Dendritic cell treated with granulocyte-macrophage colony-stimulating factor and Interleukin-4, amounts not matched to agents 40 ng/mL and 50 ng/mL, for 4 days (primary cell): ENCODE measurements at regions not wholly inside any gene's neighbourhood (a gene's known extent, or its start where the extent isn't known, plus 50 kb on each side); places are given as distances from the start of the nearest gene placed in this dataset.

Source experiments
- H3K27ac Mint-ChIP-seq: one replicate; pipeline ENCODE4 v1.8.0; 2022; ENCODE audit warnings: mild to moderate bottlenecking, mixed read lengths
- H3K27me3 Mint-ChIP-seq: one replicate; pipeline ENCODE4 v1.8.0; 2022; ENCODE audit warnings: mild to moderate bottlenecking, mixed read lengths
- H3K36me3 Mint-ChIP-seq: one replicate; pipeline ENCODE4 v1.8.0; 2022; ENCODE audit warnings: low read depth, mixed read lengths
- H3K4me1 Mint-ChIP-seq: one replicate; pipeline ENCODE4 v1.8.0; 2022; ENCODE audit warnings: low read depth, mixed read lengths
- H3K4me3 Mint-ChIP-seq: one replicate; pipeline ENCODE4 v1.8.0; 2022; ENCODE audit warnings: mild to moderate bottlenecking, moderate library complexity, mixed read lengths
- H3K9me3 Mint-ChIP-seq: one replicate; pipeline ENCODE4 v1.8.0; 2022; ENCODE audit warnings: mixed read lengths
- intact Hi-C: fragments of 100-400 bp; cut with micrococcal nuclease; formaldehyde crosslinking; loops from one replicate; pipeline ENCODE4 v1.15.0; 2022

- H3K9me3 Mint-ChIP-seq, result no peaks in the 10 kb centered on the region
- H3K36me3 Mint-ChIP-seq, result no peaks in the 10 kb centered on the region
- intact Hi-C loops, result no loop called here
- no peak overlapping the region for H3K4me3 Mint-ChIP-seq
- H3K4me1 Mint-ChIP-seq, result no peaks in the 10 kb centered on the region
- peaks cover 39% of the 10 kb centered on the region for H3K27me3 Mint-ChIP-seq
- no peak overlapping the region for H3K27ac Mint-ChIP-seq
Measured at GRCh38 chr7:45235905-45236304, 78.3 kb downstream of the RAMP3 start.

- H3K27me3 Mint-ChIP-seq, result peaks cover 39% of the 10 kb centered on the region
- intact Hi-C loops, result no loop called here
- no peak overlapping the region for H3K27ac Mint-ChIP-seq
- no peaks in the 10 kb centered on the region for H3K36me3 Mint-ChIP-seq
- H3K4me1 Mint-ChIP-seq, result no peaks in the 10 kb centered on the region
- H3K9me3 Mint-ChIP-seq, result no peaks in the 10 kb centered on the region
- no peak overlapping the region for H3K4me3 Mint-ChIP-seq
Measured at GRCh38 chr7:45236666-45237065, 79.1 kb downstream of the RAMP3 start.

GRCh38 chr7:45237788-45238461, 80.3 kb downstream of the RAMP3 start:
- H3K36me3 Mint-ChIP-seq, result no peaks in the 10 kb centered on the region
- H3K4me1 Mint-ChIP-seq, result no peaks in the 10 kb centered on the region
- H3K9me3 Mint-ChIP-seq, result no peaks in the 10 kb centered on the region
- intact Hi-C loops, result no loop called here
- no peak overlapping the region for H3K4me3 Mint-ChIP-seq
- H3K27me3 Mint-ChIP-seq, result peaks cover 35% of the 10 kb centered on the region
- no peak overlapping the region for H3K27ac Mint-ChIP-seq

GRCh38 chr7:45238806-45239205, 81.2 kb downstream of the RAMP3 start:
- Mint-ChIP-seq H3K27me3 (peaks cover 29% of the 10 kb centered on the region), H3K4me3 (no peak overlapping the region), H3K27ac (no peak overlapping the region), H3K9me3 (no peaks in the 10 kb centered on the region), H3K4me1 (no peaks in the 10 kb centered on the region), H3K36me3 (no peaks in the 10 kb centered on the region)
- intact Hi-C loops, result no loop called here

GRCh38 chr7:45239486-45239885, 81.9 kb downstream of the RAMP3 start:
- no peaks in the 10 kb centered on the region for H3K4me1 Mint-ChIP-seq
- H3K27ac Mint-ChIP-seq, result no peak overlapping the region
- peaks cover 25% of the 10 kb centered on the region for H3K27me3 Mint-ChIP-seq
- H3K9me3 Mint-ChIP-seq, result no peaks in the 10 kb centered on the region
- no peak overlapping the region for H3K4me3 Mint-ChIP-seq
- intact Hi-C loops, result no loop called here
- no peaks in the 10 kb centered on the region for H3K36me3 Mint-ChIP-seq

GRCh38 chr7:45240273-45240771, 82.7 kb downstream of the RAMP3 start:
- intact Hi-C loops, result no loop called here
- no peaks in the 10 kb centered on the region for H3K36me3 Mint-ChIP-seq
- no peaks in the 10 kb centered on the region for H3K4me1 Mint-ChIP-seq
- H3K9me3 Mint-ChIP-seq, result no peaks in the 10 kb centered on the region
- no peak overlapping the region for H3K4me3 Mint-ChIP-seq
- peaks cover 21% of the 10 kb centered on the region for H3K27me3 Mint-ChIP-seq
- no peak overlapping the region for H3K27ac Mint-ChIP-seq

GRCh38 chr7:45240926-45241325, 83.3 kb downstream of the RAMP3 start:
- intact Hi-C loops, result no loop called here

GRCh38 chr7:45241339-45242109, 83.9 kb downstream of the RAMP3 start:
- H3K27me3 Mint-ChIP-seq, result peaks cover 17% of the 10 kb centered on the region
- intact Hi-C loops, result no loop called here
- no peaks in the 10 kb centered on the region for H3K36me3 Mint-ChIP-seq
- no peaks in the 10 kb centered on the region for H3K9me3 Mint-ChIP-seq
- H3K27ac Mint-ChIP-seq, result no peak overlapping the region
- no peak overlapping the region for H3K4me3 Mint-ChIP-seq
- no peaks in the 10 kb centered on the region for H3K4me1 Mint-ChIP-seq

More at GRCh38 chr7:45240926-45241325, 83.3 kb downstream of the RAMP3 start:
- Mint-ChIP-seq H3K27ac (no peak overlapping the region), H3K4me3 (no peak overlapping the region), H3K27me3 (peaks cover 21% of the 10 kb centered on the region), H3K9me3 (no peaks in the 10 kb centered on the region), H3K36me3 (no peaks in the 10 kb centered on the region), H3K4me1 (no peaks in the 10 kb centered on the region)

- H3K27me3 Mint-ChIP-seq, result peaks cover 16% of the 10 kb centered on the region
- no peak overlapping the region for H3K27ac Mint-ChIP-seq
Measured at GRCh38 chr7:45242261-45242660, 84.7 kb downstream of the RAMP3 start.

GRCh38 chr7:45242698-45243097, 85.1 kb downstream of the RAMP3 start:
- no peak overlapping the region for H3K27ac Mint-ChIP-seq
- intact Hi-C loops, result no loop called here
- H3K9me3 Mint-ChIP-seq, result no peaks in the 10 kb centered on the region
- no peaks in the 10 kb centered on the region for H3K36me3 Mint-ChIP-seq
- H3K4me3 Mint-ChIP-seq, result no peak overlapping the region
- peaks cover 19% of the 10 kb centered on the region for H3K27me3 Mint-ChIP-seq
- H3K4me1 Mint-ChIP-seq, result no peaks in the 10 kb centered on the region

More at GRCh38 chr7:45242261-45242660, 84.7 kb downstream of the RAMP3 start:
- intact Hi-C loops, result no loop called here
- Mint-ChIP-seq H3K4me1 (no peaks in the 10 kb centered on the region), H3K4me3 (no peak overlapping the region), H3K36me3 (no peaks in the 10 kb centered on the region), H3K9me3 (no peaks in the 10 kb centered on the region)

- Mint-ChIP-seq H3K36me3 (no peaks in the 10 kb centered on the region), H3K4me3 (no peak overlapping the region), H3K4me1 (no peaks in the 10 kb centered on the region), H3K27me3 (peaks cover 22% of the 10 kb centered on the region), H3K27ac (no peak overlapping the region), H3K9me3 (no peaks in the 10 kb centered on the region)
- intact Hi-C loops, result no loop called here
Measured at GRCh38 chr7:45244981-45245380, 87.4 kb downstream of the RAMP3 start.

- Mint-ChIP-seq H3K36me3 (no peaks in the 10 kb centered on the region), H3K27ac (no peak overlapping the region), H3K9me3 (no peaks in the 10 kb centered on the region), H3K4me3 (no peak overlapping the region), H3K27me3 (peaks cover 23% of the 10 kb centered on the region), H3K4me1 (no peaks in the 10 kb centered on the region)
- intact Hi-C loops, result no loop called here
Measured at GRCh38 chr7:45246339-45246738, 88.7 kb downstream of the RAMP3 start.

- Mint-ChIP-seq H3K27ac (no peak overlapping the region), H3K36me3 (no peaks in the 10 kb centered on the region), H3K27me3 (peaks cover 24% of the 10 kb centered on the region), H3K4me1 (no peaks in the 10 kb centered on the region), H3K4me3 (no peak overlapping the region), H3K9me3 (no peaks in the 10 kb centered on the region)
- intact Hi-C loops, result no loop called here
Measured at GRCh38 chr7:45252248-45252647, 94.7 kb downstream of the RAMP3 start.

GRCh38 chr7:45252857-45253256, 95.3 kb downstream of the RAMP3 start:
- peaks cover 18% of the 10 kb centered on the region for H3K27me3 Mint-ChIP-seq
- H3K36me3 Mint-ChIP-seq, result no peaks in the 10 kb centered on the region
- intact Hi-C loops, result no loop called here
- H3K4me3 Mint-ChIP-seq, result no peak overlapping the region
- no peak overlapping the region for H3K27ac Mint-ChIP-seq
- H3K9me3 Mint-ChIP-seq, result no peaks in the 10 kb centered on the region
- H3K4me1 Mint-ChIP-seq, result no peaks in the 10 kb centered on the region
